CD4-positive, alpha-beta T cell treated with Interleukin-17A for 1 hour (primary cell): ENCODE measurements at regions not wholly inside any gene's neighbourhood (a gene's known extent, or its start where the extent isn't known, plus 50 kb on each side); places are given as distances from the start of the nearest gene placed in this dataset.
"Not testable (repeated sequence)": the region's sequence is repeated elsewhere in the genome, so short reads cannot be mapped to it uniquely, and the experiment has no call there.

ENCODE experiments used
- DNase-seq: peaks from one replicate; pipeline ENCODE4 v3.0.0-alpha.2; 2020

GRCh38 chr15:39230205-39230907 is 350.5 kb upstream of the THBS1 start:
- no peak for DNase-seq

- no peak for DNase-seq
These were observed 350.0 kb upstream of the THBS1 start for GRCh38 chr15:39230908-39231285.

- DNase-seq = no peak
These were observed 348.4 kb upstream of the THBS1 start for GRCh38 chr15:39232512-39232911.

GRCh38 chr15:39235084-39235795 is 345.6 kb upstream of the THBS1 start:
- no peak for DNase-seq

GRCh38 chr15:39236375-39236774 is 344.5 kb upstream of the THBS1 start:
- no peak for DNase-seq

GRCh38 chr15:39238443-39238842 is 342.4 kb upstream of the THBS1 start:
- no peak for DNase-seq

- DNase-seq = no peak
These were observed 341.3 kb upstream of the THBS1 start for GRCh38 chr15:39239562-39239961.

- DNase-seq = no peak
These were observed 338.5 kb upstream of the THBS1 start for GRCh38 chr15:39242345-39242744.

GRCh38 chr15:39243396-39243795 is 337.5 kb upstream of the THBS1 start:
- DNase-seq = no peak

- DNase-seq = no peak
These were observed 336.1 kb upstream of the THBS1 start for GRCh38 chr15:39244776-39245175.

- no peak for DNase-seq
These were observed 334.4 kb upstream of the THBS1 start for GRCh38 chr15:39246523-39246922.

- no peak for DNase-seq
These were observed 333.3 kb upstream of the THBS1 start for GRCh38 chr15:39247574-39247973.

- no peak for DNase-seq
These were observed 332.7 kb upstream of the THBS1 start for GRCh38 chr15:39248204-39248603.

- DNase-seq = no peak
These were observed 330.9 kb upstream of the THBS1 start for GRCh38 chr15:39250001-39250400.

- no peak for DNase-seq
These were observed 330.3 kb upstream of the THBS1 start for GRCh38 chr15:39250460-39251186.

GRCh38 chr15:39251413-39252133 is 329.3 kb upstream of the THBS1 start:
- no peak for DNase-seq

GRCh38 chr15:39252134-39252470 is 328.8 kb upstream of the THBS1 start:
- no peak for DNase-seq

- DNase-seq = no peak
These were observed 327.3 kb upstream of the THBS1 start for GRCh38 chr15:39253552-39253951.

- no peak for DNase-seq
These were observed 326.7 kb upstream of the THBS1 start for GRCh38 chr15:39254181-39254580.

GRCh38 chr15:39255760-39256159 is 325.1 kb upstream of the THBS1 start:
- DNase-seq = no peak

- no peak for DNase-seq
These were observed 320.5 kb upstream of the THBS1 start for GRCh38 chr15:39260391-39260790.

- DNase-seq = no peak
These were observed 320.1 kb upstream of the THBS1 start for GRCh38 chr15:39260791-39261190.

GRCh38 chr15:39261397-39262183 is 319.3 kb upstream of the THBS1 start:
- not testable (repeated sequence) for DNase-seq
